BJ (cell line): ENCODE measurements at regions not wholly inside any gene's neighbourhood (a gene's known extent, or its start where the extent isn't known, plus 50 kb on each side); places are given as distances from the start of the nearest gene placed in this dataset.

Experiments
- CTCF ChIA-PET: fragments of 350-600 bp; formaldehyde crosslinking; extraction: SDS; loops from one replicate; lab custom pipeline; 2021; ENCODE audit warnings: antibody characterized with exemption, inconsistent platforms; lab: Yijun Ruan, JAX
- POLR2A ChIA-PET: fragments of 300-600 bp; sonication (Branson Sonifier 250); formaldehyde crosslinking; extraction: SDS; loops from one replicate; lab custom pipeline; 2021; ENCODE audit warnings: antibody characterized with exemption; lab: Charles Lee
- DNase-seq: peaks from one replicate; pipeline ENCODE4 v3.0.0-alpha.2; 2011; ENCODE audit warnings: low read depth
- H3K27me3 ChIP-seq: 2 replicates; pipeline ENCODE4 v1.6.0; 2011; ENCODE audit warnings: low read length; ENCODE audit not compliant: control insufficient read depth, insufficient read depth
- H3K36me3 ChIP-seq: 2 replicates; pipeline ENCODE4 v1.5.1; 2011; ENCODE audit warnings: low read length; ENCODE audit not compliant: control insufficient read depth, insufficient read depth
- H3K4me3 ChIP-seq: 2 replicates; pipeline ENCODE4 v1.5.1; 2011; ENCODE audit warnings: low read depth, mild to moderate bottlenecking, control low read depth, low read length
- TF ChIP-seq, protein P1 (sequence below): IDR thresholded peaks from 2 replicates; pipeline ENCODE4 v1.5.1; 2011; ENCODE audit warnings: low read depth, mild to moderate bottlenecking, control low read depth, inconsistent platforms, low read length, moderate library complexity; ENCODE audit not compliant: insufficient read depth

GRCh38 chr4:13246107-13246506, 238.0 kb downstream of the RAB28 start:
- TF ChIP-seq, protein P1, sequence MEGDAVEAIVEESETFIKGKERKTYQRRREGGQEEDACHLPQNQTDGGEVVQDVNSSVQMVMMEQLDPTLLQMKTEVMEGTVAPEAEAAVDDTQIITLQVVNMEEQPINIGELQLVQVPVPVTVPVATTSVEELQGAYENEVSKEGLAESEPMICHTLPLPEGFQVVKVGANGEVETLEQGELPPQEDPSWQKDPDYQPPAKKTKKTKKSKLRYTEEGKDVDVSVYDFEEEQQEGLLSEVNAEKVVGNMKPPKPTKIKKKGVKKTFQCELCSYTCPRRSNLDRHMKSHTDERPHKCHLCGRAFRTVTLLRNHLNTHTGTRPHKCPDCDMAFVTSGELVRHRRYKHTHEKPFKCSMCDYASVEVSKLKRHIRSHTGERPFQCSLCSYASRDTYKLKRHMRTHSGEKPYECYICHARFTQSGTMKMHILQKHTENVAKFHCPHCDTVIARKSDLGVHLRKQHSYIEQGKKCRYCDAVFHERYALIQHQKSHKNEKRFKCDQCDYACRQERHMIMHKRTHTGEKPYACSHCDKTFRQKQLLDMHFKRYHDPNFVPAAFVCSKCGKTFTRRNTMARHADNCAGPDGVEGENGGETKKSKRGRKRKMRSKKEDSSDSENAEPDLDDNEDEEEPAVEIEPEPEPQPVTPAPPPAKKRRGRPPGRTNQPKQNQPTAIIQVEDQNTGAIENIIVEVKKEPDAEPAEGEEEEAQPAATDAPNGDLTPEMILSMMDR, result no peak
- ChIA-PET CTCF (no interaction called here), POLR2A (no interaction called here)

DNA sequence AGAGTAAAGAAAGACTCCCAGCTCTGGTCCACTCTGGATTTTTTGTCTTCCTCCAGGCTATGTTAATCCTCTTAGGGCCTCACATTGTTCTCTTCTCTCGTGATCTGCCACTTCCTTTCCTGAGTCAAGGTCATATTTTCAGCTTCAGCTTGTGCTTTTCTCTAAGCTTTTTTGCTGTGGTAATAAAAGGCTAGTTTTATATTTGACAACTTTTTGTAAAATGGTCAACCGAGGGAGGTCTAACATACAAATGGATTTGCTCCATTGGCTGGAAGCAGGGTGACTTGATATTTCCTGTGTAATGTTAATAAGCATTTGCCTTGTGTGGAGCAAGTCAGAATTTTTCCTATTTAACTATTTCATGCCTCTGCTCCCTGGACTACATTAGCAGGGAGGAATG, 239.7 kb downstream of the RAB28 start:
- H3K36me3 ChIP-seq, result no peaks in the 10 kb centered on the region
- ChIA-PET CTCF (no interaction called here), POLR2A (no interaction called here)
- TF ChIP-seq, protein P1, result no peak
- no peaks in the 10 kb centered on the region for H3K27me3 ChIP-seq
- no peak for DNase-seq
- no peak overlapping the region for H3K4me3 ChIP-seq

More at GRCh38 chr4:13246107-13246506, 238.0 kb downstream of the RAB28 start:
- no peak overlapping the region for H3K4me3 ChIP-seq
- no peak for DNase-seq
- no peaks in the 10 kb centered on the region for H3K27me3 ChIP-seq
- no peaks in the 10 kb centered on the region for H3K36me3 ChIP-seq

- no peaks in the 10 kb centered on the region for H3K36me3 ChIP-seq
- H3K4me3 ChIP-seq, result no peak overlapping the region
- CTCF ChIA-PET, result no interaction called here
- no peak for DNase-seq
- POLR2A ChIA-PET, result no interaction called here
- TF ChIP-seq, protein P1, result no peak
- no peaks in the 10 kb centered on the region for H3K27me3 ChIP-seq
Measured at GRCh38 chr4:13243152-13243551, 241.0 kb downstream of the RAB28 start.

DNA sequence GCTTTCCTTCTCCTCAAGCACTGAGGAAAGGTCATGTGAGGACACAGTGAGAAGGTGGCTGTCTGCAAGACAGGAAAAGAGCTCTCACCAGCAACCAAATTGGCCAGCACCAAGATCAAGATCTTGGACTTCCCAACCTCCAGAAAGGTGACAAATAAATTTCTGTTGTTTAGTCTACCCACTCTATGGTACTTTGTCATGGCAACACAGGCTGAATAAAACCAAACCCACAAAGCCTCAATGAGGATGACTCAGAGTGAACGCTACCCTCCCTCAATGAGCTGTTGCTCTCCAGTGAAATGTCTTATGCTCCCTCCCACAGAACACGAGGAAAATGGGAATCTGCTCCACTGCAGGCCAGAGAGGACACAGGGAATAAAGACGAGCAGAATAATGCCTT, 244.1 kb downstream of the RAB28 start:
- TF ChIP-seq, protein P1, result no peak
- POLR2A ChIA-PET, result no interaction called here
- Histone ChIP-seq H3K4me3 (no peak overlapping the region), H3K27me3 (no peaks in the 10 kb centered on the region), H3K36me3 (no peaks in the 10 kb centered on the region)
- DNase-seq, result no peak
- CTCF ChIA-PET, result no interaction called here

GRCh38 chr4:13238936-13239335, 245.2 kb downstream of the RAB28 start:
- Histone ChIP-seq H3K4me3 (no peak overlapping the region), H3K27me3 (no peaks in the 10 kb centered on the region), H3K36me3 (no peaks in the 10 kb centered on the region)
- TF ChIP-seq, protein P1, result no peak
- no peak for DNase-seq
- CTCF ChIA-PET, result no interaction called here
- POLR2A ChIA-PET, result no interaction called here
